ENCODE measurements at regions not wholly inside any gene's neighbourhood (a gene's known extent, or its start where the extent isn't known, plus 50 kb on each side); places are given as distances from the start of the nearest gene placed in this dataset.

- TF ChIP-seq POLR2AphosphoS5 (IDR thresholded peaks at IDR 0.05; ENCODE audit: low read depth, low read length) (no peak), POLR2A (IDR thresholded peaks at IDR 0.05; ENCODE audit: low read depth, low read length) (no peak), SPI1 (IDR thresholded peaks at IDR 0.05; ENCODE audit: low read depth, low read length) (no peak), TAF1 (IDR thresholded peaks at IDR 0.05; ENCODE audit: low read depth, low read length) (no peak), PAX5 (IDR thresholded peaks at IDR 0.05; ENCODE audit: insufficient read depth, low read length, severe bottlenecking) (no peak), POU2F2 (IDR thresholded peaks at IDR 0.05; ENCODE audit: low read depth, low read length) (no peak)
Observed at GRCh38 chr3:184453296-184453695, 73.4 kb downstream of the CHRD start.

Measured in GM12891 (cell line).